ENCODE measurements at regions not wholly inside any gene's neighbourhood (a gene's known extent, or its start where the extent isn't known, plus 50 kb on each side); places are given as distances from the start of the nearest gene placed in this dataset.

- DNase-seq (ENCODE audit: low read depth): no peak
These were observed 136.7 kb downstream of the DAD1 start for GRCh38 chr14:22452330-22452729.

- no peak for DNase-seq (ENCODE audit: low read depth)
These were observed 138.8 kb downstream of the DAD1 start for GRCh38 chr14:22450266-22450665.

GRCh38 chr14:22449600-22449905 lies 139.5 kb downstream of the DAD1 start:
- DNase-seq (ENCODE audit: low read depth): no peak

GRCh38 chr14:22448905-22449599 lies 140.0 kb downstream of the DAD1 start:
- DNase-seq (ENCODE audit: low read depth): peak; percentile 1

- no peak for DNase-seq (ENCODE audit: low read depth)
These were observed 140.8 kb downstream of the DAD1 start for GRCh38 chr14:22448035-22448904.

- DNase-seq (ENCODE audit: low read depth): no peak
These were observed 150.3 kb downstream of the DAD1 start for GRCh38 chr14:22438742-22439141.

GRCh38 chr14:22434901-22435550 lies 154.0 kb downstream of the DAD1 start:
- no peak for DNase-seq (ENCODE audit: low read depth)

GRCh38 chr14:22434030-22434429 lies 155.0 kb downstream of the DAD1 start:
- no peak for DNase-seq (ENCODE audit: low read depth)

- DNase-seq (ENCODE audit: low read depth): no peak
These were observed 156.0 kb downstream of the DAD1 start for GRCh38 chr14:22433069-22433468.

- DNase-seq (ENCODE audit: low read depth): peak; percentile 63
These were observed 156.6 kb downstream of the DAD1 start for GRCh38 chr14:22432348-22432976.

- DNase-seq (ENCODE audit: low read depth): no peak
These were observed 159.3 kb downstream of the DAD1 start for GRCh38 chr14:22429546-22430294.

GRCh38 chr14:22428700-22429291 lies 160.2 kb downstream of the DAD1 start:
- DNase-seq (ENCODE audit: low read depth): no peak

GRCh38 chr14:22427771-22428231 lies 161.2 kb downstream of the DAD1 start:
- peak; percentile 31 for DNase-seq (ENCODE audit: low read depth)

- DNase-seq (ENCODE audit: low read depth): no peak
These were observed 162.3 kb downstream of the DAD1 start for GRCh38 chr14:22426711-22427110.

- no peak for DNase-seq (ENCODE audit: low read depth)
These were observed 165.1 kb downstream of the DAD1 start for GRCh38 chr14:22423958-22424357.

- no peak for DNase-seq (ENCODE audit: low read depth)
These were observed 166.8 kb downstream of the DAD1 start for GRCh38 chr14:22422238-22422637.

GRCh38 chr14:22420598-22421186 lies 168.3 kb downstream of the DAD1 start:
- no peak for DNase-seq (ENCODE audit: low read depth)

GRCh38 chr14:22419620-22420019 lies 169.4 kb downstream of the DAD1 start:
- DNase-seq (ENCODE audit: low read depth): no peak

GRCh38 chr14:22418631-22419030 lies 170.4 kb downstream of the DAD1 start:
- DNase-seq (ENCODE audit: low read depth): no peak

- DNase-seq (ENCODE audit: low read depth): no peak
These were observed 171.1 kb downstream of the DAD1 start for GRCh38 chr14:22417914-22418313.

GRCh38 chr14:22416193-22416592 lies 172.8 kb downstream of the DAD1 start:
- no peak for DNase-seq (ENCODE audit: low read depth)

Measured in GM04503 (cell line).